ENCODE measurements at regions not wholly inside any gene's neighbourhood (a gene's known extent, or its start where the extent isn't known, plus 50 kb on each side); places are given as distances from the start of the nearest gene placed in this dataset.

GRCh38 chr12:91973813-91974212 lies 171.8 kb downstream of the BTG1 start:
- CTCF ChIA-PET: no interaction called here

GRCh38 chr12:91972896-91973295 lies 172.8 kb downstream of the BTG1 start:
- no TSS peak for BruUV-seq (replicated peaks)
- Histone ChIP-seq H3K4me1 (ENCODE audit: insufficient read depth, low read length, poor library complexity, severe bottlenecking) (no peaks in the 10 kb centered on the region), H3K27ac (ENCODE audit: low read depth, low read length, poor library complexity, severe bottlenecking) (no peak overlapping the region), H3K4me3 (ENCODE audit: low read depth, low read length, poor library complexity, severe bottlenecking) (no peak overlapping the region), H3K9me3 (ENCODE audit: low read depth, low read length, poor library complexity, severe bottlenecking) (no peaks in the 10 kb centered on the region), H3K36me3 (ENCODE audit: insufficient read depth, low read length, poor library complexity, severe bottlenecking) (no peaks in the 10 kb centered on the region), H3K27me3 (replicated peaks; ENCODE audit: insufficient read depth, low read depth, low read length, poor library complexity) (no peaks in the 10 kb centered on the region)
- ChIA-PET POLR2A (ENCODE audit: low non-redundant PET) (no interaction called here), CTCF (no interaction called here)
- no peak for DNase-seq (ENCODE audit: low spot score)
- TF ChIP-seq EZH2 (IDR thresholded peaks at IDR 0.05; ENCODE audit: borderline replicate concordance, low read depth, low read length, poor library complexity, severe bottlenecking): no peak
- intact Hi-C loops (cut with micrococcal nuclease; ENCODE audit: unreplicated experiment): no loop called here

More at GRCh38 chr12:91973813-91974212, 171.8 kb downstream of the BTG1 start:
- H3K4me1 ChIP-seq (ENCODE audit: insufficient read depth, low read length, poor library complexity, severe bottlenecking): no peaks in the 10 kb centered on the region
- no peaks in the 10 kb centered on the region for H3K36me3 ChIP-seq (ENCODE audit: insufficient read depth, low read length, poor library complexity, severe bottlenecking)
- no peak for DNase-seq (ENCODE audit: low spot score)
- no TSS peak for BruUV-seq (replicated peaks)
- H3K27ac ChIP-seq (ENCODE audit: low read depth, low read length, poor library complexity, severe bottlenecking): no peak overlapping the region
- intact Hi-C loops (cut with micrococcal nuclease; ENCODE audit: unreplicated experiment): no loop called here
- no peak overlapping the region for H3K4me3 ChIP-seq (ENCODE audit: low read depth, low read length, poor library complexity, severe bottlenecking)
- no peaks in the 10 kb centered on the region for H3K27me3 ChIP-seq (replicated peaks; ENCODE audit: insufficient read depth, low read depth, low read length, poor library complexity)
- TF ChIP-seq EZH2 (IDR thresholded peaks at IDR 0.05; ENCODE audit: borderline replicate concordance, low read depth, low read length, poor library complexity, severe bottlenecking) (no peak), CTCF (conservative IDR thresholded peaks at IDR 0.05; ENCODE audit: low read depth, low read length) (no peak)
- POLR2A ChIA-PET (ENCODE audit: low non-redundant PET): no interaction called here
- no peaks in the 10 kb centered on the region for H3K9me3 ChIP-seq (ENCODE audit: low read depth, low read length, poor library complexity, severe bottlenecking)

- ChIA-PET CTCF (no interaction called here), POLR2A (ENCODE audit: low non-redundant PET) (no interaction called here)
- H3K27ac ChIP-seq (ENCODE audit: low read depth, low read length, poor library complexity, severe bottlenecking): no peak overlapping the region
- H3K9me3 ChIP-seq (ENCODE audit: low read depth, low read length, poor library complexity, severe bottlenecking): no peaks in the 10 kb centered on the region
- H3K4me3 ChIP-seq (ENCODE audit: low read depth, low read length, poor library complexity, severe bottlenecking): no peak overlapping the region
- no peaks in the 10 kb centered on the region for H3K27me3 ChIP-seq (replicated peaks; ENCODE audit: insufficient read depth, low read depth, low read length, poor library complexity)
- no peaks in the 10 kb centered on the region for H3K4me1 ChIP-seq (ENCODE audit: insufficient read depth, low read length, poor library complexity, severe bottlenecking)
- no peaks in the 10 kb centered on the region for H3K36me3 ChIP-seq (ENCODE audit: insufficient read depth, low read length, poor library complexity, severe bottlenecking)
- TF ChIP-seq EZH2 (IDR thresholded peaks at IDR 0.05; ENCODE audit: borderline replicate concordance, low read depth, low read length, poor library complexity, severe bottlenecking) (no peak), CTCF (conservative IDR thresholded peaks at IDR 0.05; ENCODE audit: low read depth, low read length) (no peak)
- DNase-seq (ENCODE audit: low spot score): no peak
- BruUV-seq (replicated peaks): no TSS peak
- intact Hi-C loops (cut with micrococcal nuclease; ENCODE audit: unreplicated experiment): no loop called here
These were observed 176.9 kb downstream of the BTG1 start for GRCh38 chr12:91968777-91969171.

GRCh38 chr12:91968076-91968776 lies 177.4 kb downstream of the BTG1 start:
- Histone ChIP-seq H3K4me3 (ENCODE audit: low read depth, low read length, poor library complexity, severe bottlenecking) (no peak overlapping the region), H3K27me3 (replicated peaks; ENCODE audit: insufficient read depth, low read depth, low read length, poor library complexity) (no peaks in the 10 kb centered on the region), H3K4me1 (ENCODE audit: insufficient read depth, low read length, poor library complexity, severe bottlenecking) (no peaks in the 10 kb centered on the region), H3K9me3 (ENCODE audit: low read depth, low read length, poor library complexity, severe bottlenecking) (no peaks in the 10 kb centered on the region), H3K36me3 (ENCODE audit: insufficient read depth, low read length, poor library complexity, severe bottlenecking) (no peaks in the 10 kb centered on the region), H3K27ac (ENCODE audit: low read depth, low read length, poor library complexity, severe bottlenecking) (no peak overlapping the region)
- no TSS peak for BruUV-seq (replicated peaks)
- DNase-seq (ENCODE audit: low spot score): no peak
- no peak for TF ChIP-seq CTCF (conservative IDR thresholded peaks at IDR 0.05; ENCODE audit: low read depth, low read length)
- TF ChIP-seq EZH2 (IDR thresholded peaks at IDR 0.05; ENCODE audit: borderline replicate concordance, low read depth, low read length, poor library complexity, severe bottlenecking): no peak
- ChIA-PET CTCF (no interaction called here), POLR2A (ENCODE audit: low non-redundant PET) (no interaction called here)
- intact Hi-C loops (cut with micrococcal nuclease; ENCODE audit: unreplicated experiment): no loop called here

Data from A673 (cell line).